HEK293T (cell line): ENCODE measurements at regions not wholly inside any gene's neighbourhood (a gene's known extent, or its start where the extent isn't known, plus 50 kb on each side); places are given as distances from the start of the nearest gene placed in this dataset.

ENCODE experiments used
- CTCF ChIA-PET: fragments of 350-600 bp; formaldehyde crosslinking; extraction: SDS; loops from one replicate; lab custom pipeline; 2021; ENCODE audit warnings: antibody characterized with exemption, inconsistent platforms; lab: Yijun Ruan, JAX
- POLR2A ChIA-PET: fragments of 350-600 bp; formaldehyde crosslinking; extraction: SDS; loops from one replicate; lab custom pipeline; 2020; ENCODE audit warnings: antibody characterized with exemption, inconsistent platforms; lab: Yijun Ruan, JAX
- DNase-seq: peaks from one replicate; pipeline ENCODE4 v3.0.0; 2012; ENCODE audit warnings: mixed read lengths; ENCODE audit errors: extremely low spot score
- ARNT ChIP-seq: fragments of 450-650 bp; IDR thresholded peaks from 2 replicates; pipeline ENCODE4 v1.6.1; 2017; ENCODE audit warnings: mild to moderate bottlenecking
- BHLHE40 ChIP-seq: fragments of 450-650 bp; IDR thresholded peaks from 2 replicates; pipeline ENCODE4 v1.6.1; 2016; ENCODE audit warnings: mild to moderate bottlenecking, moderate library complexity, borderline replicate concordance
- CTBP1 ChIP-seq: fragments of 450-650 bp; IDR thresholded peaks from 2 replicates; pipeline ENCODE4 v1.6.1; 2016; ENCODE audit warnings: borderline replicate concordance
- ELF4 ChIP-seq: fragments of 450-650 bp; IDR thresholded peaks from 2 replicates; pipeline ENCODE4 v1.6.1; 2017; ENCODE audit warnings: antibody characterized with exemption
- FOXA1 ChIP-seq: fragments of 450-650 bp; IDR thresholded peaks from 2 replicates; pipeline ENCODE4 v1.6.1; 2016; ENCODE audit warnings: mild to moderate bottlenecking
- FOXK2 ChIP-seq: fragments of 450-650 bp; IDR thresholded peaks from 2 replicates; pipeline ENCODE4 v1.6.1; 2016; ENCODE audit warnings: mild to moderate bottlenecking
- FOXM1 ChIP-seq: fragments of 450-650 bp; IDR thresholded peaks from 2 replicates; pipeline ENCODE4 v1.6.1; 2017; ENCODE audit warnings: mild to moderate bottlenecking, borderline replicate concordance
- HDGF ChIP-seq: fragments of 450-650 bp; IDR thresholded peaks from 2 replicates; pipeline ENCODE4 v1.6.1; 2017; ENCODE audit warnings: antibody characterized with exemption, borderline replicate concordance
- L3MBTL2 ChIP-seq: fragments of 450-650 bp; conservative IDR thresholded peaks from 2 replicates; pipeline ENCODE4 v1.6.1; 2016; ENCODE audit warnings: mild to moderate bottlenecking
- LEF1 ChIP-seq: fragments of 450-650 bp; IDR thresholded peaks from 2 replicates; pipeline ENCODE4 v1.6.1; 2017; ENCODE audit warnings: mild to moderate bottlenecking, borderline replicate concordance
- NFRKB ChIP-seq: fragments of 450-650 bp; IDR thresholded peaks from 2 replicates; pipeline ENCODE4 v1.6.1; 2016; ENCODE audit warnings: mild to moderate bottlenecking, moderate library complexity
- SP1 ChIP-seq: fragments of 450-650 bp; IDR thresholded peaks from 2 replicates; pipeline ENCODE4 v1.6.1; 2017
- SUZ12 ChIP-seq: fragments of 450-650 bp; IDR thresholded peaks from 2 replicates; pipeline ENCODE4 v1.6.1; 2016; ENCODE audit warnings: mild to moderate bottlenecking
- TARDBP ChIP-seq: fragments of 450-650 bp; IDR thresholded peaks from 2 replicates; pipeline ENCODE4 v1.6.1; 2016
- ZNF384 ChIP-seq: fragments of 450-650 bp; IDR thresholded peaks from 2 replicates; pipeline ENCODE4 v1.6.1; 2016
- TF ChIP-seq, protein P1 (sequence below): fragments of 450-650 bp; IDR thresholded peaks from 2 replicates; pipeline ENCODE4 v1.6.1; 2016

DNA sequence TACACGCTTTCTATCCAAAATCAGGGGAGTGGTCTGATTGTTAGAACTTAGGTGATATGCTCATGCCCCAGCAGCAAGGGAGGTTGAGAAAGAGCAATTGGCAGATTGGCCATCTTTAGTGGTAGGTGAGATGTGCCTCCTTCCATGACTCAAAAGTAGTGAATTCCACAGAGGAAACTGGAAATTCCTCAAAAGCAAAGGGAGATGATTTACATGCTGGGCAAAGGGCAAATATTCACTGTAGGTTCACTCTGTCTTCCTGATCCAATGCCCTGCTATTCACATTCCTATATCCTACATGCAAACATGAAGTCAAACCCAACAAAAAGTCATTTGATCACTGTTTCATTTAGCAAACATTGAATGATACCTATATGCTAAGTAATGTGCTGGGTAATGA is 130.1 kb upstream of the ZNF608 start:
- DNase-seq: no peak
- CTCF ChIA-PET: no interaction called here
- POLR2A ChIA-PET: interaction anchor here (0.9 kb wide), 1 partner anchor 8 kb away, joined by 3 read pairs; no protein-coding TSS in a partner anchor
- TF ChIP-seq FOXK2 (no peak), ELF4 (no peak), SP1 (no peak), SUZ12 (no peak), TARDBP (no peak), ZNF384 (no peak), L3MBTL2 (no peak), HDGF (no peak), ARNT (no peak), NFRKB (no peak), LEF1 (no peak), BHLHE40 (no peak), CTBP1 (no peak), FOXM1 (no peak), FOXA1 (no peak)
- TF ChIP-seq, protein P1, sequence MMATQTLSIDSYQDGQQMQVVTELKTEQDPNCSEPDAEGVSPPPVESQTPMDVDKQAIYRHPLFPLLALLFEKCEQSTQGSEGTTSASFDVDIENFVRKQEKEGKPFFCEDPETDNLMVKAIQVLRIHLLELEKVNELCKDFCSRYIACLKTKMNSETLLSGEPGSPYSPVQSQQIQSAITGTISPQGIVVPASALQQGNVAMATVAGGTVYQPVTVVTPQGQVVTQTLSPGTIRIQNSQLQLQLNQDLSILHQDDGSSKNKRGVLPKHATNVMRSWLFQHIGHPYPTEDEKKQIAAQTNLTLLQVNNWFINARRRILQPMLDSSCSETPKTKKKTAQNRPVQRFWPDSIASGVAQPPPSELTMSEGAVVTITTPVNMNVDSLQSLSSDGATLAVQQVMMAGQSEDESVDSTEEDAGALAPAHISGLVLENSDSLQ: no peak

DNA sequence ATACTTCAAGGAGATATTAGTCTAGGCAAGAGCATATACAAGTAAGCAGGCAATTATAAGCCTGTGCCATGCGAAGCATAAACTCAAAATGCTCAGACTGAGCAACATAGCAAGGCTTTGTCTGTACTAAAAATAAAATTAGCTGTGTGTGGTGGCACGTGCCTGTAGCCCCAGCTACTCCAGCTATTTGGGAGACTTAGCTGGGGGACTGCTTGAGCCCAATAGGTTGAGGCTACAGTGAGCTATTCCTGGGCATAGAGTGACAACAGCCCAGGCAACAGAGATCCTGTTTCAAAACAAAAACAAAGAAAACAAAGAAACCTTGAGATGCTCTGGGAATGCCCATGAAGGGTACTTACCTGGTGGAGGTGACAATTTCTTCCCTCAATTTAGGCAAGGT is 130.5 kb upstream of the ZNF608 start:
- ChIA-PET CTCF (no interaction called here), POLR2A (interaction anchor here (0.9 kb wide), 1 partner anchor 8 kb away, joined by 3 read pairs; no protein-coding TSS in a partner anchor)
- no peak for DNase-seq
- TF ChIP-seq FOXA1 (no peak), FOXK2 (no peak), CTBP1 (no peak), L3MBTL2 (no peak), NFRKB (no peak), BHLHE40 (no peak), ELF4 (no peak), SUZ12 (no peak), TARDBP (no peak), LEF1 (no peak), SP1 (no peak), ZNF384 (no peak), ARNT (no peak), FOXM1 (no peak)
- TF ChIP-seq, protein P1: no peak

DNA sequence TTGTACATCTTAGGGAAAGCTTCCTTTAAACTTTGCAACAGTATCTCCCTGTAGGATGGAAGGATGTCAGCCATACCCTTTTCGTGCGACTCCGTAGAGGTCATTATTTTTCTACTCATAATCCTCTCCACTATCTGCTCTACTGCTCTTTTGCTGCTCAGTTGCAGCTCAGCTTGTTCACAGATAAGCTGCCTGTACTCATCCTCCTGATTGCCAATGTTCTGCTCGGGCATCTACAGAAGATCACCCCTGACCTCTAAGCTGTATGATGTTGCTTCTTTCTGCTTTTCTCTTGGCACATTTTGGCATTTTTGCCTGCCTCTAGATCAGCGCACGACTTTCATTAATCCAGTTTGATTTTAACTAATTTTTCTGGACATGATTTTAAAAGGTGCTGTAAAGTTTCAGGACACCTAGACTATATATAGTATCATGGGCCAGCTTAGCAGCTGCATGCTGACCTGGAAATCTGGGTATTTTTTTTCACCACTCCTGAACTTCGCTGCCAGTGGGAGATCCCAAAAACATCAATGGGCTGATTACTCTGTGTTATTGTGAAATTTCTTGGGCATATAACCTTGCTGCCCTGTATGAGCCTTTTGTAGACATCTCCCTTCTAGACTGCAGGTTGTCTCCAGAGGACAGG is 131.2 kb upstream of the ZNF608 start:
- no peak for TF ChIP-seq BHLHE40
- no peak for TF ChIP-seq SP1
- TF ChIP-seq ARNT: no peak
- TF ChIP-seq HDGF: no peak
- TF ChIP-seq L3MBTL2: no peak
- no peak for TF ChIP-seq SUZ12
- no peak for TF ChIP-seq FOXK2
- DNase-seq: no peak
- CTCF ChIA-PET: no interaction called here
- POLR2A ChIA-PET: interaction anchor here (0.9 kb wide), 1 partner anchor 9 kb away, joined by 3 read pairs; no protein-coding TSS in a partner anchor

DNA sequence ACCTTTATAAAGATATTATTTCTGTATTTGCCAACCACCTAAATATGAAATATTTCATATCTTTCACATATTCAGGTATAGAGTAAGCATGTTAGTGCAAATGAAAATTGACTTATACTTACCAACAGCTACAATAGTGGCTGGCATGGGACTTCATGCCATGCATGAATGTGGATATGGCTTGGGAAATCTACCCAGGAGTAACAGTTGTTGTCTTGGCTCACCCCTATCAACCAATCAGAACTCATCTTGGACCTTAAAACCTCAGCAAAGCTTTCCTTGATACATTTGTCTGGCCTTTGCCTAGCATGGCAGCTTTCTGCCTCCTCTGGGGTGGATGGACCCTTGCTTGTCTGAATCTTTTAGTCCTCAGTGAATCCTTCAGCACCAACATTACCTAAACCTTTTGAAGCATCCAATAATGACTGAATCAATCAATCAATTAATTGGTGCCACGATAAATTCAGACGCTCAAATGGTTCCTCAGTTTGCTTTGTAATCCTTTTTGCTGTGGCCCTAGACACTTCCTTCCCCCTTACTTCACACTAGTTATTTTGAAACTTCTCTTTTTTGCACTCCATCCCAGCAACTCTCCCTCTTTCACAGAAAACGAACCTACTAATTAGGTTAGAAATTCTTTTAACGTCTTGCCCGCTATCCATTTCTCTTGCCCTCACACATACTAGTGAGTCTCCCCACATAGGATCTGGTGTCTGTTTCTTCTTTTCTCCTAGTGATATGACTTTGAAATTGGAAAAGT is 132.3 kb upstream of the ZNF608 start:
- ChIA-PET CTCF (no interaction called here), POLR2A (no interaction called here)
- DNase-seq: no peak
- TF ChIP-seq BHLHE40: no peak
- TF ChIP-seq L3MBTL2: no peak
- TF ChIP-seq SUZ12: no peak
- no peak for TF ChIP-seq ZNF384

DNA sequence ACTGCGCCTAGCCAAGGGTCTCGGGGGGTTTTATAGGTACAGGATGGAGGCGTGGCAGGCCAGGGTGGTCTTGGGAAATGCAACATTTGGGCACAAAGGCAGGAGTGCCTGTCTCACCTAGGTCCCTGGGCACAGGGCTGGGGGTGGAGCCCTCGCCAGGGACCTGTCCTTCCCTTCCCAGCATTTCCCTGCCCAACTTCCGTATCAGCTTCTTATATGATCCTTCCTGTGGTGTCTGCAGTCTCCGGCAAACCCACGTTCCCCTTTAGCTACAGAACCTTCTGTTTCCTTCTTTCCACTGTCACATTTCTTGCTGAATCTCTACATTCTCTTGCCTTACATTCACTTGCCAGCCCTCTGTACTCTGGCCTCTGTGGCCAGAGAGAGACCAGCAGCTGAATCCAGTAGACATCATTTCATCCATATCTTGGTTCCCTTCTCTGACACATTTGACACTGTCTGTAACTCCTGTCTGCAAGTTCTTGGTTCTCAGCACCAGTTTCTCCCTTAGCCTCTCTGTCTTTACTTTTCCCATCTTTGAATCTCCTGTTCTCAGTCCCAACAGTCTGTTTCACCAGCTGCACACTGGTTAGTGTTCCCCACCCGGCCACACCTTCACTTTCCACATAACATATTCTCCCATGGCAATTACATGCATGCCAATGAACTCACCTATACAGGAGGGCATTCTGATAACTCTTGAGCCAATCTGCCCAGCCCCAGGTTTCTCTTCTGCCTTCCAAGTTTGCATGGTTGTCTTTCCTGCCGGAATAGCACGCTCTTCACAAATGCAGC is 134.7 kb upstream of the ZNF608 start:
- ChIA-PET POLR2A (no interaction called here), CTCF (interaction anchor here (0.6 to 1.3 kb wide), 2 partner anchors 14 to 86 kb away, joined by 3 read pairs; no protein-coding TSS in a partner anchor)
- no peak for TF ChIP-seq FOXK2
- no peak for DNase-seq

DNA sequence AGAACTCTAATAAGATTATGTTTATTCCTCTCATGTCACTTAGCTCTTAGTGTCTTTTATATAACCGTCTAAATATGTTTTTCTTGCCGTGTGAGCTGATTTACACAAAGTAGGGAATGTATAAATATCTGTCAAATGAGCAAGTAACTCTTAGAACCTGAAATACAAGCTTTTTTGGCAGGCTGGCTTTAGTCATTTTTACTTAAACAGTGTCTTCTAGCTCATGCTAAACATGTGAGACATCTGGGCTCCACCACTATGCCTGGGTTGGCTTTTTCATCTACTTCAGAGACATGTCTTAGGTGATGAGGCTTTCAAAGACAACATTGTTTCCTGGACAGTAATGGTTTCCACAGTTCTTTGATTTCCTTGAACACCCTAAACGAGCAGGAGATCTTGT is 137.2 kb upstream of the ZNF608 start:
- TF ChIP-seq FOXA1: no peak
- TF ChIP-seq ELF4: no peak
- no peak for TF ChIP-seq NFRKB
- no peak for TF ChIP-seq FOXM1
- TF ChIP-seq SP1: no peak
- TF ChIP-seq, protein P1: no peak
- no peak for TF ChIP-seq BHLHE40
- no peak for TF ChIP-seq FOXK2
- TF ChIP-seq HDGF: no peak
- POLR2A ChIA-PET: no interaction called here
- DNase-seq: no peak
- CTCF ChIA-PET: interaction anchor here (1.0 to 1.3 kb wide), 2 partner anchors 12 to 136 kb away, joined by 3 to 6 read pairs; no protein-coding TSS in a partner anchor
